HG03064 (cell line): ENCODE measurements at regions not wholly inside any gene's neighbourhood (a gene's known extent, or its start where the extent isn't known, plus 50 kb on each side); places are given as distances from the start of the nearest gene placed in this dataset.
"Not testable (repeated sequence)": the region's sequence is repeated elsewhere in the genome, so short reads cannot be mapped to it uniquely, and the experiment has no call there.

ENCODE experiments used
- ATAC-seq: cut with Tn5 transposase; IDR thresholded peaks from one replicate; pipeline ENCODE4 v1.9.1; 2021; ENCODE audit warnings: low read depth; ENCODE audit not compliant: unreplicated experiment

DNA sequence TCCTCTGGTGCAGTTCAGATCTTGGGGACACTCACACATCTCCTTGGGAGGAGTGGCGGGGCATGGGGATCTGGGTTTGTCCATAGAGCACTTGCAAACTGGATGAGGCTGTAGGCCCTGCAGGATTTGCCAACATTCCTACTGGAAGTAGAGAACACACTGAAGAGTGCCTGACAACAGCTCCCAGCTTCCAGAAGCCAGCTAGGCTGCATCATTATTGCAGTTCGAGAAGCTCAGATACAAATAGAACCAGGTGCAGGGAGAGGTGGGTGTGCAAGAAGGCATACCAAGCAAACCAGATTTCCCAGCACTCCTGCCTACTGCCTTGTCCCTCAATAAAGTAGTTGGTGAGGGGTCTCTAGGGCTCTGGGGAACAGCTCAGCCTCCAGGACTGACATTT is 52.5 kb downstream of the RHOB start:
- ATAC-seq: no peak

DNA sequence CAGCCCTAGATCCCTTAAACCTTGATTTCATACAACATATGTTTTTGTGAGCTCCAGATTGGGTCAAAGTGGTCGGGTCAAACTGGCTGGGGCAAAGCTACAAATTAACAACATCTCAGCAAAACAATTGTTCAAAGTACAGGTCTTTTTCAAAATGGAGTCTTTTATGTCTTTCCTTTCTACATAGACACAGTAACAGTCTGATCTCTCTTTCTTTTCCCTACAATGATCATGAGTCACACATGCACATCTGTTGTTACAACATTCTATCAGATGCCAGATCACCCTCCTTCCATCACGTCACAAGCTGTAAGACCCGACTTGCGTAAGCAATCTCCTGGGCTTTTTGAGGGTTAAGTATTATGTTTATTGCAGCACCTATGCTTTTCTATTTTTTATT is 55.1 kb downstream of the RHOB start:
- ATAC-seq: no peak

DNA sequence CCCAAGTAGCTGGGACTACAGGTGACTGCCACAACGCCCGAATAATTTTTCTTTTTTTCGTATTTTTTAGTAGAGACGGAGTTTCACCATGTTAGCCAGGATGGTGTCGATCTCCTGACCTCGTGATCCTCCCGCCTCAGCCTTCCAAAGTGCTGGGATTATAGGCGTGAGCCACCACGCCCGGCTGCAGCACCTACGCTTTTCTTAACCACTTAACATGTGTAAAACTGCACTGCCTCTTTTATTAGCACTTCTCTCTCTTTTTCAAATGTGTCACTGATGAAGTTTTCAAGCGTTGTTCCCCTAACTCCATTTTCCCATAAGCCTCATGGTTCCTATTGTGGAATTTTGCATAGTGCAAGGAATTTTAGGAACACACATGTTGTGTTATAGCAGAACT is 55.6 kb downstream of the RHOB start:
- not testable (repeated sequence) for ATAC-seq

DNA sequence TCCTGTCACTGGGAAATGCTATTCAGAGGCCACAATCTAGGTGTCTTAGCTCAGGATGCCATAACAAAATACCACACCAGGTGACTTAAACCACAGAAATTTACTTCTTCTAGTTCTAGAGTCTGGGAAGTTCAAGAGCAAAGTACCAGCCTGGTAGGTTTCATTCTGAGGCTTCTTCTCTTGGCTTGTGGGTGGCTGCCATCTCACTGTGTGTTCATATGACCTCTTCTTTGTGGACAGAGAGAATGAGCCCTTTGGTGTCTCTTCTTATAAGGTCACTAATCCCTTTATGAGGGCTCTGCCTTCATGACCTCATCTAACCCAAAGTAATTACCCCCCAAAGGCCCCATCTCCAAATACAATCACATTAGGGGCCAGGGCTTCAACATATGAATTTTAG is 57.3 kb downstream of the RHOB start:
- no peak for ATAC-seq

DNA sequence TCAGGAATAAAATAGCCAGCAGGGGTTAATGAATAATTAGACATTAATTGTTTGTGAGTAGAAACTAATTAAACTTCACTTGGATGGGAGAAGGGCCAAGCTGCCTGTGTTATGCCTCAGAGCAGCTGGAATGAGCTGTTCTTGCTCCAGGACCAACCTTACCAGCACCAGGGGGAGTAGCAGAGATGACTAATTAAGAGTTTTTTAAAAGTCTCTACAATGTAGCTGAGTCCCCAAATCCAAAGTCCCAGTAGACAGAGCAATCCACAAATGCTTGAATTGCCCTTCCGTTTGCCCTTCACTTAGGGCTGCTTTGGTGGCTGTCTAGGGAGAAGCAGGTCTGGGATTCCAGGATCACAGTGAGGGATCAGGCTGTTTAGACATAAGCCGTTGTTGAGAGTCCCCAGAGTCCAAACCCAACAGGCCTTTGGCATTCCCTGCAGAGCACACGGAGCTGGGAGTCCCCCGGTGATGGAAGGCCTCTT is 59.4 kb downstream of the RHOB start:
- no peak for ATAC-seq

DNA sequence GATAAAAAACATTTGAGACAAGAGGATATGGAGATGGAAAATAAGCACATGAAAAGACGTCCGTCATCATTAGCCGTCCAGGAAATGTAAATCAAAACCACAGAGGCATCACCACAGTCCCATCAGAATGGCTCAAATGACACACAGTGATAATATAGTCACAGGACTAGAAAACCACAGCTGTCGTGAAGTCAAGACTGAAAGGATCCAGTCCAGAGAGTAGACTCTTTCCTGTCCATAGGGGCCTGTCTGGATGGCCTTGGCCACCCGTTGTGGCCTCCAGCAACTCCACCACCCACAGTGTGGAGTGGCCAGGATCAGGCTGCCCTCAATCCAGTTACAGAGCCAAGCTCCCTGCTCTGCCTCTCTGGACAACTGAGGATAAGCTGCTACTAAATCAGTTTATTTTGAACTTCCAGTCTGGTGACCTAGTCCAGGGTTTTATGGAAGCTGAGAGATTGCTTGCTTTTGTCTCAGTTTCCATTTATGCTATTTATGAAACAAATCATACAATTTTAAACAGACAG is 60.4 kb downstream of the RHOB start:
- ATAC-seq: peak; percentile 97

DNA sequence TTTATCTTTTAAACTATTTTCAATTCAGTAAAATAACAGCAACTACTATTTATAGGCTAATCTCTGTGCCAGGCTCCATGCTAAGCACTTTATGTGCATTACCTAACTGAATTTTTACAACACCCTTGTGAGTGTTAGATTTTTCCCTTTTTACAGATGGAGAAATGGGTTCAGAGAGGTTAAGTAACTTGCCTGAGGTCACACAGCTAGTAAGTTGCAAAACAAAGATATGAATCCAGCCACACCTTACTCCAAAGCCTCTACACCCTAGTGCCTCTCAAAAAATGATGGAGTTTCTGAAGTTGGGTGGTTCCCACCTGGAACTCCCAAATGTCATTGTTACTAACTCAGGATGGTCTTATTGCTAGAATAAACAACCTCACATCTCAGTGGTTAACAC is 60.8 kb downstream of the RHOB start:
- no peak for ATAC-seq

DNA sequence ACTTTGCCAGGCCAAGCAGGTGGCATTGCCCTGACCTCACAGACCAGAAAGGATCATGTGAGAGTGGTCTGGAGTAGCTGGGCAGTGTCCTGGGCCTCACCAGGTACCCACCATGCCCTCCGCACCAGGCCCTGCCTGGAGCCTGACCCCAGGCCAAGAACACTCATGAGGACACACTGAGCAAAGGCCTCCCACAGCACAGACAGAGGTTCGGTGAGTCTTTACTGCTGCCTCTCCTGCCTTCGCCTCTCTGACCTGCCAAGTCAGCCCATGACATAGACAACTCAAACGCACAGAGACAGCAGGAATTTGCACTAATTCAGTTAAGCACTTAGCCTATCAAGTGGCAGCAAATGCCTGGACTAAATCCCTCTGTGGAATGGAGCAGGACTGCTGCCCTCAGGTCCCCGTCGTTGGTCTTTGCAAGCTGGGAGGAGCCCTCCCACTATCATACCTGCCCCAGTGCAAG is 62.5 kb downstream of the RHOB start:
- no peak for ATAC-seq

DNA sequence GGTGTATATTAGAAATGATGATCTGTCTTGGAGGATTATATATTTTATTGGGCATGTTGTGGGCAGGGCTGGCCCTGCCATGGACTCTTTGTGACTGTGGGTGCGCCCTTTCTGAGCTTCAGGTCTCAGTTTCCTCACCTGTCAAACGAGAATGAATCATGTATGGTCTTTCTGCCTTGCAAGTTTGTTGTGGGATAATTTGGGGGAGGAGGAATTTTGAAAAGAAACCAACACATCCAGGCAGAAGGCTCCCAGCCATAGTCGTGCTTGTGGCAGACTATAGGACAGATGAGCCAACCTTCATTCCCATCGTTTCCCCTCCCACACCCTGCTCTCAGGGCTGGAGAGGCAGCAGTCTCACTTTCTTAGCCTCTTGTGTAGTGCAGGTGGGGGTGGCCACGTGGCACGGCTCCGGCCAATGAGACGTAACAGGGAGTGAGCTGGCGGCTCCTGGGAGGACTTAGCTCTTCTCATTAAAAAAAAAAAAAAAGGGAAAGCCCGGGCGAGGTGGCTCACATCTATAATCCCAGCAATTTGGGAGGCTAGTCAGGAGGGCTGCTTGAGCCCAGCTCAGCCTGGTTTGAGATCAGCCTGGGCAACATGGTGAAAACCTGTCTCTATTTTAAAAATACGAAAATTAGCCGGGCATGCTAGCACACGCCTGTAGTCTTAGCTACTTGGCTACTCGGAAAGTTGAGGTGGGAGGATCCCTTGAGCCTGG is 63.1 kb downstream of the RHOB start:
- ATAC-seq: no peak

DNA sequence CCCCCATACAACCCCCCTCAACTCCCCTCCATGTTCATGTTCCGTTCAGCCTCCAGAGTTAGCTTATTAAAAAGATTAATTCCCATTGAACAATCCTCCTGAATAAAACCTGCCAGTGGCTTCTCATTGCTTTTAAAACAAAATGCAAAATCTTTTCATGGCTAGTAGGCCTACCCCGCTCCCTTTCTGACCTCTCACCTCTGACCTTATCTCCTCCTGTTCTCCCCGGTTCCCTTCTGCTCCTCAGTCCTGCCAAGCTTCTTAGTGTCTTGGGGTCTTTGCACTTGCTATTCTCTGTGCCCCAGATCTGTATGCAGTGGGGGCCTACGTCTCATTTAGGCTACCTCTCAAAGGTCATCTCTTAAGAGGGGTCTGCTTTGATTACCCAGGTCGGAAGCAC is 64.3 kb downstream of the RHOB start:
- ATAC-seq: no peak

DNA sequence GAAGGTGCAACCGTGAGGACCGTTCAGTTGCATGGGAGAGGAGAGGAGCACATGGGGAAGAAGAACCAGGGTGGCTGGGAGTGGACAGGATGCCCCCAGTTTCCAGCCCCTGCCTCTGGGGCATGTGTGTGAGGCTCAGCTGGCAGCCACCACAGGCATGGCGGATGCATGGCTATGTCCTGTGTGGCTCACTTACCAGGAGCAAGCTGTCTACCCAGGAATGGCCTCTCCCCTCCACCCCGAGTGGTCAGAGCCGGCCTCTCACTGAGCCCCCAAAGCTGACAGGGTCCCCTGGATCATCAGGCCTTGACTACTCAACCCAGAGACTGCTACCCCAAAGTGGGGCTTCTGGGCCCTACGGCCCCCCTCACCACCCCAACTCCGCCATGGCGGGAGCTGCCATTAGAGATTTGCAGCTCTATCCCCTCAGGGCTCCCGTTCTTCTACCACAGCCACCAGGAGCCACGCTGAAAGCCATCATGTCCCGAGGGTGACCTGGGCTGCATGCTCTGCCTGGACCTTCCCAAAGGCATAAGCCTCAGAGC is 65.3 kb downstream of the RHOB start:
- no peak for ATAC-seq

DNA sequence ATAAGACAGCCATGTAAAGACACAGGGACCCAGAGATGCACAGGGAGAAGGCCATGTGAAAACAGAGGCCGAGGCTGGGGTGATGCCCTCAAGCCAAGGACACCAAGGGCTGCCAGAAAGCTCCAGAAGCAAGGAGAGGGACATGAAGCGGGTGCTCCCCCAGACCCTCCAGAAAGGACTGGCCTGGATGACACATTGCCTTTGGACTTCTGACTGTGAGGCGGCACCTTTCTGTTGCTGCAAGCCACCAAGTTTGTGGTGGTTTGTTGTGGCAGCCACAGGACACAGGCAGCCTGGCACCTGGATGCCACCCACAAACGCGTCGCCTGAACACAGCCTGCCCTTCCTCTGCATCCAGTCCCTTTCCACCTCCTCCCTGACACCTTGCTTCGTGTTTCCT is 67.1 kb downstream of the RHOB start:
- no peak for ATAC-seq

DNA sequence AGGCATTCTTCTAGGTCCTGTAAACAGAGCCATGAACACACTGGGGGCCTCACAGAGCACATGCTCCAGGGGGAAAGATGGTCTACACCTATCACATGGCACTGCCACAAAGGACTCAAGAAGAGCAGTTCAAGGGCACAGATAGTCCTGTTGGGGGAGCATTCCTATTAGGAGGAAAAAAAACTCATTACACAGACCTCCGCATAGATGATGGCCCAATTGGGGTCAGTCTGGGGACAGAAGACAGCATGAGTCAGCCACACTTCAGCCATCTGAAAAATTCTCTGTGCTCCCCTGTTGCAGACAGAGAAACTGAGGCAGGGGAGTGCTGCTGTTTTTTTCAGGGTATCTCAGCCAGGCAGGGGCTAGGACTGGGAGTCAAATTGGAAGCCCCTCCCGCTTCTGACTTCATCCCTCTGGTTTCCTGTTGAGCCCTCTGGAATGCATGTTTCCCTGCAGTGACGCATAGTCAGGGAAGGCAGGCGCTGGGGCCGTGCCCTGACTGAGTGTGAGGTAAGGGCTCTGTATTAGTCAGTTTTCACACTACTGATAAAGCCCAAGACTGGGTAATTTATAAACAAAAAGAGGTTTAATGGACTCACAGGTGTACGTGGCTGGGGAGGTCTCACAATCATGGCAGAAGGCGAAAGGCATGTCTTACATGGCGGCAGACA is 67.9 kb downstream of the RHOB start:
- no peak for ATAC-seq

DNA sequence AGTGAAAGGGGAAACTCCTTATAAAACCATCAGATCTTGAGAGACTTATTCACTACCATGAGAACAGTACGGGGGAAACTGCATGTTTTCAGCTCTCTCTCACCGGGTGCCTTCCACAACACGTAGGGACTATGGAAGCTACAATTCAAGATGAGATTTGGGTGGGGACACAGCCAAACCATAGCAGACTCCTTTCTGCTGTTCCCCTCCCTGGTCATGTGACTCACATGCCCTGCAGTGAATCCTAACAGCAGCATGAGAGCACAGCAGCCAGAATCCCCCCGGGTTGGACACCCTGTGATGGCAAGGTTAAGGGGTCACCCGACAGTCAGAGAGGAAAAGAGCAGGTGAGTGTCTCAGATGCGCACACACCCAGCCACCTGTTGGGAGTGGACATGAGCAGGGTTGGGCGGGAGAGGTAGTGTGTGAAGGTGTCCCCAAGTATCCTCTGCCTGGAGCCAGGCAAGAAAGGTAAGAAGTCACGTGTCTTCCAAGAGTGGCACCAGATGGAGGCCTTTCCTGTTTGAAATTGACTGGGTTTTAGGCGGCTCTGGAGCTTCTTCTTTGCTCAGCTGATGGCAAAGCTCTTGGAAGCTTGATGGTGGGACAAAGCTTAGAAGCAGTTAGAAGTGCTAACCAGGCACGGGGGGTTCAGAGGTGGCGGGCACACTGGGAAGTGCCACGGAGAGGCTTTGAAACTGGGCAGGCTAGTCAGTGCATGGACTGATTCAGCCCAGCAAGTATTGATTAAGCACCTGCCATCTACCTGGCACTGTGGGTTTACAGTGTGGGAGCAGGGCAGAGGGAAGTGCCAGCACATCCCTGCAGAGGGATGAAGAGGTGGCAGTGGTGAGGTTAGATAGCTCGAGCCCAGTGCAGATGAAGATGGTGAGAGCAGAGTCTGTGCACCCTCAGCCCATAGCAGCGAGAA is 68.7 kb downstream of the RHOB start:
- no peak for ATAC-seq

DNA sequence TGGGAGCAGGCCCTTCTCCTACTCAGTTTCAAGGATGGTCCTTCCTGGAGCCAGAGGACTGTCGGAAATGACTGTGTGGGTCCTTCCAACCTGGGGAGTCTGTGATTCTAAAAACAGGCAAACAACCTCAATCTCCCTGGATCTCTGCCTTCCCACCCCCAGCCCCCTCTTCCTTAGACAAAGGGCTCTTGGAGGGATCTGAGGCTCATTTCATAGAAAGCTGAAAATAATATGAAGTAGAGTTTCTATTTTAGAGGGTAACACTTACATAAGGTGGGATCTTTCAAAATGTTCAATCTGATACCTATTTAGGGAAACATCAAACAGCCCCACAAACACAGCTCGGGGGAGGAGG is 69.4 kb downstream of the RHOB start:
- ATAC-seq: no peak

DNA sequence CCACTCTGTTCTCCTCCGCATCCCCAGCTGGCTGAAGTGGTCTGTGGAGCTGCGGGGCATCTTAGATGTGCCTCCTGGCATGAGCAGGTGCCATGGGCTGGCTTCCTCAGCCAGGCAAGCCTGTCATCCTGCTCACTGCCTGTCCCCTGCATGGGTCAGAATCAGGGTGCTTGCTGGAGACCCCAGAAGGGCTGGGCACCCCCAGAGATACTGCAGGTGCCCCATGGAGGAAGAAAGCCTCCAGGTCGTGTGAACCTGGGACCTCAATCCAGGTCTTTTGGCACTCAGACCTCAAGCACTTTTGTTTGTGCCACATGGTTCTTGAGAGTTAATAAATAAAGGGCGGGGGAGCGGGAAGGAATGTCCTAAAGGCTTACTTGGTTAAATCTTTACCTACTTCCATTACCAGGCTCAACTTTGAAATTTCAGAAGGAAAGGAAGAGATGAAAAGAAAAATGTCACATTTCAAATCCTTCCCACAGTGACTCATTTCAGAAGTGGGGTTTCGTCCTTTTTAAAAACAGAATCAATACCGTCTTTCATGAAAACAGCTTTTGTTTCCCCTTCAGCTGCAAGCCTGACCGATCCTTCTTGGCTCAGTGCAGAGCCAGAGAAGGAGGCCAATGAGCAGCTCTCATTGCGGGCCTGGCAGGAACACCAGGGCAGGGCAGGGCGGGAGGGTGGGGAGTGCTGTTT is 69.9 kb downstream of the RHOB start:
- ATAC-seq: peak; percentile 91

DNA sequence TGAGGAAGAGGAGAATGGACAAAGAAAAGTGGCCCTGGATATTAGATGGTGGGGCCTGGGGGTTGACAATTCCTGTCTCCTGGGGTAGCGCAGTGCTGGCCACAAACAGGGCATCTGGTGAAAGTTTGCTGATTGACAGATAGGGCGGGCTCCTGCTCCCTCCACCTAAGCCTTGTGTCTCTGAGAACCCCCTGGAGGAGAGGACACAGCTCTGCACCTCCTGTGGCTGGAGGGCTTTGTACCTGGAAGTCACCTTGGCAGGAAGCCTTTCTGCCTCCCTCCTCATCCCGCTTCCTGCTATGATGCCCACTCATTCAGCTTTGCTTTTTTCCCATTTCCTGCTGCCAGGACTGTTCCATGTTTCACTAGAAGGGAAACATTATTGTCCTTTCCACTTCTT is 72.4 kb downstream of the RHOB start:
- ATAC-seq: no peak

DNA sequence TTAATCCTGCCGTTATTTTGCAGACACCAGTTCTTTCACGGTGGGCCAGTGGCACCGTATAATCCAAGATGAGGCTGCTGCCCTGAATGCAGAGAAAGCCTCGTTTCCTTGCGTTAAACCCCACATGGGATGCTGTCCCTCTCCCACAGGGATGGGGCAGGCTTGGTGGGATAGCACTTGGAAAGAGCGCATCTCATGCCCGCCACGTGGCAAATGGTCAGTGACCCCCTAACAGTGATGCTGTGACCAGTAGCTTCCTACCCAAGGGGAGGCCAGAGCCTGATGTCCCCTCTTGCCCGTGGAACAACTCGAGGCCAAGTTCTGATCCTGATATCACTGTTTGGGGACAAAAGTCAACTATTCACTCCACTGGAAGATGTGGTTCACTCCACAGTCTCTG is 73.3 kb downstream of the RHOB start:
- no peak for ATAC-seq

DNA sequence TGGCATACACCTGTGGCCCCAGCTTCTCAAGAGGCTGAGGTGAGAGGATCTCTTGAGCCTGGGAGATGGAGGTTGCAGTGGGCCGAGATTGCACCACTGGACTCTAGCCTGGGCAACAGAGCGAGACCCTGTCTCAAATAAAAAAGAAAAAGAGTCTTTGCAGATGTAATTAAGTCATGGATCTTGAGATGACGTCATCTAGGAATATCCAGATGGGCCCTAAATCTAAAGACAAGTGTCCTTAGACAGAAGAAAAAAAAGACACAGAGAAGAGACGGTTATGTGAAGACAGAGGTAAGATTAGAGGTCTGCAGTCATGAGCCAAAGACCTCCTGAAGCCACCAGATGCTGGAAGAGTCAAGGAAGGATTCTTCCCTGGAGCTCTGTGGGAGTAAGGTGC is 74.3 kb downstream of the RHOB start:
- ATAC-seq: no peak

DNA sequence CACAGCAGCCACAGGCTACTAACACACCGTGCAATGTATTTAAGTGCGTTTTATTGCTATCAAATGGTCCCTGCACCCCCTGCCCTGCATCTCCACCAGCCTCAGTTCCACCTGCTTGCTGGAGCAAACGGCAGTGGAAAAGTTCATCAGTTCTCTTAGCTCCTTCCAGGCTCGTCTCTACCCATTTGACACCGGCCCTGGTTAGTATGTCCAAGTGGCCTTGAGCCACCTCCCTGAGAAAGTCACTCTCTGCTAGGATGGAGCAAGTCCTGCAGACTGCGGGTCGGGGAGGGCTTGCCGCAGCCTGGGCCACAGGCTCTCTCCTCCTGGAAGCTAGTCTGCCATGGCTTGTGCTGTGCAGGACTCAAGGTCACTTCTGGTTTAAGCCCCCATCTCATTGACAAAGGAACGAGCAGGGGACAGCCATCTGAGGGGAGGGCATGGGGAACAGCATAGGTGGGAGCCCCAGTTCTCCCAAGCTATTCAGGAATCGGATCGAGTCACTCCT is 74.9 kb downstream of the RHOB start:
- ATAC-seq: no peak
